HG03064 (cell line): ENCODE measurements at regions not wholly inside any gene's neighbourhood (a gene's known extent, or its start where the extent isn't known, plus 50 kb on each side); places are given as distances from the start of the nearest gene placed in this dataset.

Experiments used
- ATAC-seq: cut with Tn5 transposase; IDR thresholded peaks from one replicate; pipeline ENCODE4 v1.9.1; 2021; ENCODE audit warnings: low read depth; ENCODE audit not compliant: unreplicated experiment

- ATAC-seq = no peak
Observed at GRCh38 chr19:28532765-28533341, 680.1 kb downstream of the UQCRFS1 start.

GRCh38 chr19:28531979-28532378 lies 681.0 kb downstream of the UQCRFS1 start:
- ATAC-seq = no peak

- ATAC-seq = no peak
Observed at GRCh38 chr19:28530406-28531035, 682.4 kb downstream of the UQCRFS1 start.

DNA sequence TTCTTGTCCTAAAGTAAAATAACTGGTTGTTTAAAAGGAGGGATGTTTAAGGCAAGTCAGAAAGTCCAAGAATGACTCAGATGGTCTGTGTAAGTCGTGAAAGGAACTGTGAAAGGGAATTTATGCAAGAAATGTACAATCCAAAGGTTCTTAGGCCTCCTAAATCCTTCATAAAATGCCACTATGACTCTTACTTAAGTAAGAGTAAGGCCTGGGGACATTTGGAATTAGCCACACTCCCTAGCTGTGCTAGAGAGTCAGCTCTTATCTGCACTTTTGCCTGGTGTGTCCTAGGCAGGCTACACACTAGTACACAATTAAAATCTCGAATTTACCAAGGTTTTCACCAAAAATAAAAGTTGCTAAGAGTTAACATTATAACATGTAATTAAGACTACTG lies 686.9 kb downstream of the UQCRFS1 start:
- no peak for ATAC-seq

GRCh38 chr19:28523619-28524018 lies 689.3 kb downstream of the UQCRFS1 start:
- ATAC-seq = no peak

- ATAC-seq = no peak
Observed at GRCh38 chr19:28522545-28522922, 690.4 kb downstream of the UQCRFS1 start.

- no peak for ATAC-seq
Observed at GRCh38 chr19:28521614-28522544, 691.1 kb downstream of the UQCRFS1 start.

DNA sequence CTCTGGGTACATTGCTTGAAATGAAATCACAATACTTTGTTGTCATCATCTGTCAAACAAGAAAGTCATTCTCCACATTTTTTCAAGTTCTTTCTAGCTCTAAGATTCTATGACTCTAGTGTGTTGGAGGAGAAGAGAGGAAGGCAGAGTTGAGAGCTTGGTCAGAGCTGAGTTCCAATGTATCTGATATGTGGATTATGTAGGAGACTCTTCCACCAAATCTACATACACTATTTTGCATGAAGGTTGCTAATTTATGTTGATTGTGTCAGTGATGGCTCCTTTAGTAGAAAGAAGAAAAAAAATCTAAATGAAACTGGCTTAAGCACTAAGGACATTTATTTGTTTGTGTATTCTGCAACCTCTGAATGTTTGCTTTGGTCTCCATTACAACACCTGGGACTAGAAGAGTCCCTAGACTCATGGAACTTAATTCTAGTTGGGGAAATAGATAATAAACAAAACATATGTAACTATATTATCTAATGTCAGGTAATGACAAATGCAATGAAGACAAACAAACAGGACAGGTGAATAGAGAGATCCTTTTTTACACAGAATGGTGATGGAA lies 691.9 kb downstream of the UQCRFS1 start:
- no peak for ATAC-seq

GRCh38 chr19:28519952-28520861 lies 692.7 kb downstream of the UQCRFS1 start:
- ATAC-seq = no peak

DNA sequence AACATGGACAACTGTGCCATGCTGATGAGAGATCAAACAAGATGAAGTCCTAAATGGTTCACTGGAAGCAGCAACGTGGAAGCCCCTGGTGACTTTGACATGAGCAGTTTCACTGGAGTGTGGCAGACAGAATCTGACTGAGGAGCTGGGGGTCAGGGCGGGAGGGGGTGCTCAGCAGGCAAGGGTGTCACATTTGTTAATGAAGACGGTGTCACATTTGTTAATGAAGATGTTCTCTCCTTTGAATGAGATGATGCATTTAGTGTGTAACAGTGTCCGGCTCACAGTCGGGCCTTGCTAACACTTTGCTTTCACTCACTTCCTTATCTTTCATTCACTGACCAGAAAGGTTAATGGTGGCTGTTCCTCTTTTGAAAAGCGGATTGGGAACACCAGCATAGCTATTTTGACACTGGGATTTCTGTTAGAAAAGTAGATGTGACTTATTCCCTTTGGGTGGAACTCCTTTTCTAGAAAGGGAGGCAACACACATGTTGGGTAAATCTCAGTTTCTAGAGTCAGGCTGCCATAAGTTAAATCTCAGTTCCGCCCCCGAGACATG lies 693.7 kb downstream of the UQCRFS1 start:
- no peak for ATAC-seq

GRCh38 chr19:28516415-28516872 lies 696.5 kb downstream of the UQCRFS1 start:
- ATAC-seq = no peak

DNA sequence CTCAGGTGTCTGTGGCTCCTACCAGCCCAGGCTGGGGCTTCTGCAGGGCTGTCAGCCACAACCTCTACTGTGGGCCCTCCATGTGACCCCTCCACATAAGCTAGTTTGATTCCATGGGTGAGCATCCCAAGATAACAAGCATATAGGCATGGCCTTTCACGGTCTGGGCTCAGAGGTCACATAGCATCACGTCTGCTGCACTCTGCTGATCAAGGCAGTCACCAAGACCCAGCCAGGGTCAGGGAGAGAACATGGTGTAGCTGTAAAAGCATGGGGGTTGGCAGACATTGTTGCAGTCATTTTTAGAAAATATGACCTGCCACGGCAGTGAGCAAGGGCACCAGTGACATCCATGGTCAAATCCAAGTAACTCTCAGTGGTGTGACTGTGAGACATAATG lies 698.8 kb downstream of the UQCRFS1 start:
- ATAC-seq = no peak

- ATAC-seq = no peak
Observed at GRCh38 chr19:28511655-28512054, 701.3 kb downstream of the UQCRFS1 start.

DNA sequence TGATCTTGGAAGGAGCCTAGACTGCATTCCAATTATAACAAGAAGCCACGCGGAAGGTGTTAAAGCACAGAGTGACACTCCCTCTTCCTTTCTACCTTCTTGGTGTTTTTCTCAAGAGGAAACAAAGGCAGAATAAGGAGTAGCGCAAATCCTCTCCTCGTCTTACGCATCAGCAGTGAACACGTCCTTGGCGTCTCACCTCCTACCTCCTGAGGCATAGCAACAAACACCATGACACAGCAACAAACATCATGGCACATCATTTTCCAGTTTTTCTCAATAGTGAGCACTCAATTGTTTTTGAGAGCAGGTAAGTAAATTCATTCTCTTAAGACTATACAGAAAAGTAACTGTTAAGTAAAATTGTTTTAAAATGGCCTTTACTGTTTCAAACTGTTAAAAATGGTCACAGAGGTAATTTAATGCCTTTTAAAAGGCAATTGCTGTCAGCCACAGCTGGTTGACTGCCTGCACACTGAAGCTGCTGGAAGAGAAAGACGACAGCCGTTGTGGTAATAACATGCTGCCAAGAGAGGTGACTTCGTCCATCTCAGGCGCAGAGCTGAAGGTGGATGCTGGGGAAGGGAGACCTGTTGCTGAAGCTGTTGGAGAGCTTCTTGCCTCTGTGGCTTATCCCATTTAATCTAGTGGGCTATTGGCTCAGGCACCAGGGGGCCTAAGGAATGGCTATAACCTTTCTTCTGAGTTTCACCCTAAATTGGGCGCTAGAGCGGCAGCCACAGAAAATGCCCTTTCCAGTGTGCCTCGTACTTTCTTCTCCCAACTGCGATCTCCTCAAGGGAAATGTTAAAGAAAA lies 703.7 kb downstream of the UQCRFS1 start:
- no peak for ATAC-seq

- ATAC-seq = no peak
Observed at GRCh38 chr19:28508666-28509065, 704.3 kb downstream of the UQCRFS1 start.

DNA sequence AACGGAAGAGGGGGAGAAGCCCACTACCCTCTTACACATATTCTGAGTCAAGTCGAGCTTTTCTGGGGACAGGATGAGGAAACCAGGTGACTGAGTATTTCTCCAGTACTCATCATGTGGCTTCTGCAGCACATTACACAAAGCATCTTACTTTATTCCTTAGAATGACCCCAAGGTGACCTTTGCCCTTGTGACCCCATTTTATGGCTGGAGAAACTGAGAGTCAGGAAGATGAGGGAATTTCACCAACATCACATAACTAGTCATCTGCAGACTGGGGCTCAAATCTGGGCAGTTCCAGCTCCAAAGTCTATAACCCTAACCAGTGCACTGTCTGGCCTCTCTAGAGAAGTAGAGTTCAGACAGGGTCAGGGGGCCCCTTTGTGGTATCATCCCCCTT lies 707.0 kb downstream of the UQCRFS1 start:
- no peak for ATAC-seq

- no peak for ATAC-seq
Observed at GRCh38 chr19:28505134-28505533, 707.8 kb downstream of the UQCRFS1 start.

DNA sequence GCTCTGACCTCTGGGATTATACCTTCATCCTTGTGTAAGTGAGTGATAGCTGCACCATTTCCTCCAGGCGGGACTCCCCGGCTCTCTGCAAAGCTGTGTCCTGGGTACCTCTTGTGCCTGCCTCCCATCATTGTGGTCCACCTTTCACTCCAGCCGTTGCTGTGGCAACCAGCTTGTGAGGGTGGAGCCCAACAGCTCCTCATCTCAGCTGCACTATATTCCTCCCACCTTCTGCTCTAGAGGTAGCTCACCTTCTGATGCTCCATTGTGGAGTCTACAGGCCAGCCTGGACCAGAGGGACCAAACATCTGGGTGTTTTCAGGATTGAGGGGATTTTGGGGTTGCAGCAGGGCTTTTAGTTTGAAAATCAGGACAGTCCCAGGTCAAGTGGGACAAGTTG lies 708.2 kb downstream of the UQCRFS1 start:
- no peak for ATAC-seq

DNA sequence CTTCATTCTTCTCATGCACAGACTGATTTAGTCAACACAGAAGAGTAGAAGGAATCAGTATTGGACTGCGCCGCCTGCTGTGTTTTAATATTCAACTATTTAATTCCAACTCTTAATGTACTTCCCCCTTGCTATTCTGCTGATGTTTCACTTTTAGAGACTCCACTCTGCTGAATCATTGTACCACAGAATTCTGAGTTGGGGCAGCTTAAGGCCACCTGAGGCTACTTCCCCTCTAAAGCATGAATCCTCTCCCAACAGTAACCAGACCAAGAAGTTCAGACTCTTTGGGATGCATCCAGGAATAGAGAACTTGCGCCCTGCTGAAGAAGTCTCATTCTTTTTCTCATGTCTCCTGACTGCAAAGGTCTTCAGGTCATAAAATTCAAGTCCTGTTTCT lies 708.8 kb downstream of the UQCRFS1 start:
- ATAC-seq = no peak
